ENCODE measurements at regions not wholly inside any gene's neighbourhood (a gene's known extent, or its start where the extent isn't known, plus 50 kb on each side); places are given as distances from the start of the nearest gene placed in this dataset.

DNA sequence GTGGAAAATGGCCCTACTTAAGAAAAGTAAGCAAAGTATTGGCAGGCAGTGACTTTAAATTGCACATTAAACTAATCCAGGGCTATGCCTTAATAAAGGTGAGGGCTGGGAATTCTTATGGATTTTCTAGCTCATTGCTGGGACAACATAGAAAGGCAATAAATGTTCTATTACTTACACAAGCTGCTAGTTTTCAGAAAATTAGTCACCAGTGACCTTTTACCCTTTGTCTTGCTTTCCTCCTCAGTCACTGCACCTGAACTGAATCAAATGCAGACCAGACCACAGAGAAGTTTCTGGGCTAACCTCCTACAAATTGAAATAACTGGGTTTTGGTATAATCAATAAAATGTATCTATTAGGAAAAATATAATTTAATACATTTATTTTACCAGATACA lies 694.4 kb upstream of the FAM241A start:
- TF ChIP-seq, protein P1, sequence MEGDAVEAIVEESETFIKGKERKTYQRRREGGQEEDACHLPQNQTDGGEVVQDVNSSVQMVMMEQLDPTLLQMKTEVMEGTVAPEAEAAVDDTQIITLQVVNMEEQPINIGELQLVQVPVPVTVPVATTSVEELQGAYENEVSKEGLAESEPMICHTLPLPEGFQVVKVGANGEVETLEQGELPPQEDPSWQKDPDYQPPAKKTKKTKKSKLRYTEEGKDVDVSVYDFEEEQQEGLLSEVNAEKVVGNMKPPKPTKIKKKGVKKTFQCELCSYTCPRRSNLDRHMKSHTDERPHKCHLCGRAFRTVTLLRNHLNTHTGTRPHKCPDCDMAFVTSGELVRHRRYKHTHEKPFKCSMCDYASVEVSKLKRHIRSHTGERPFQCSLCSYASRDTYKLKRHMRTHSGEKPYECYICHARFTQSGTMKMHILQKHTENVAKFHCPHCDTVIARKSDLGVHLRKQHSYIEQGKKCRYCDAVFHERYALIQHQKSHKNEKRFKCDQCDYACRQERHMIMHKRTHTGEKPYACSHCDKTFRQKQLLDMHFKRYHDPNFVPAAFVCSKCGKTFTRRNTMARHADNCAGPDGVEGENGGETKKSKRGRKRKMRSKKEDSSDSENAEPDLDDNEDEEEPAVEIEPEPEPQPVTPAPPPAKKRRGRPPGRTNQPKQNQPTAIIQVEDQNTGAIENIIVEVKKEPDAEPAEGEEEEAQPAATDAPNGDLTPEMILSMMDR (IDR thresholded peaks at IDR 0.05): no peak
- TF ChIP-seq ZFX (IDR thresholded peaks at IDR 0.05; ENCODE audit: borderline replicate concordance): no peak
